ENCODE measurements at regions not wholly inside any gene's neighbourhood (a gene's known extent, or its start where the extent isn't known, plus 50 kb on each side); places are given as distances from the start of the nearest gene placed in this dataset.

- TF ChIP-seq CTCF (IDR thresholded peaks at IDR 0.05; ENCODE audit: extremely low read depth in 1 of 2, insufficient read depth in 1 of 2, low read depth in 1 of 2, low read length in 2 of 2) (no peak), POLR2AphosphoS5 (IDR thresholded peaks at IDR 0.05; ENCODE audit: insufficient read depth, low read depth, low read length) (no peak), POLR2A (IDR thresholded peaks at IDR 0.05; ENCODE audit: low read depth, low read length) (no peak), FOS (IDR thresholded peaks at IDR 0.05; ENCODE audit: borderline replicate concordance, insufficient read depth, low read length) (no peak), JUN (IDR thresholded peaks at IDR 0.05; ENCODE audit: borderline replicate concordance, insufficient read depth, insufficient read length, low read depth) (no peak), GATA2 (IDR thresholded peaks at IDR 0.05; ENCODE audit: insufficient read depth, insufficient read length, low read depth, low read length) (no peak), MAX (IDR thresholded peaks at IDR 0.05; ENCODE audit: insufficient read depth, insufficient read length) (no peak), MYC (IDR thresholded peaks at IDR 0.05; ENCODE audit: low read depth, low read length) (no peak), EZH2 (IDR thresholded peaks at IDR 0.05; ENCODE audit: borderline replicate concordance, low read depth, low read length, severe bottlenecking) (no peak)
- no peak for FAIRE-seq
- H3K4me1 ChIP-seq (ENCODE audit: control insufficient read depth, extremely low read depth, insufficient read depth, low read length): peaks cover 55% of the 10 kb centered on the region
- no peaks in the 10 kb centered on the region for H3K36me3 ChIP-seq (ENCODE audit: control insufficient read depth in 2 of 2, extremely low read depth in 1 of 2, insufficient read depth in 2 of 2, low read length in 2 of 2)
- peak overlapping the region; percentile 63 for H3K4me2 ChIP-seq (ENCODE audit: insufficient read depth, low read length)
- H3K27ac ChIP-seq (ENCODE audit: insufficient read depth, low read depth, low read length): peak overlapping the region; percentile 98
- H3K9me1 ChIP-seq (replicated peaks; ENCODE audit: control insufficient read depth, extremely low read depth, insufficient read depth, low read length): no peaks in the 10 kb centered on the region
- no peaks in the 10 kb centered on the region for H3K79me2 ChIP-seq (ENCODE audit: control insufficient read depth, insufficient read depth, low read length)
- H3K9ac ChIP-seq (replicated peaks; ENCODE audit: extremely low read depth, insufficient read depth, low read length): peak overlapping the region; percentile 75
- no peaks in the 10 kb centered on the region for H4K20me1 ChIP-seq (replicated peaks; ENCODE audit: control insufficient read depth, extremely low read depth, insufficient read depth, low read length)
- no peaks in the 10 kb centered on the region for H3K9me3 ChIP-seq (replicated peaks; ENCODE audit: control insufficient read depth, insufficient read depth, low read length)
- H3K27me3 ChIP-seq (ENCODE audit: control insufficient read depth in 2 of 2, insufficient read depth in 2 of 2, low read length in 2 of 2): no peaks in the 10 kb centered on the region
- H3K4me3 ChIP-seq (replicated peaks in 1 of 3; ENCODE audit: insufficient read depth in 1 of 3, low read depth in 1 of 3, low read length in 3 of 3): no peak overlapping the region
- BruUV-seq (replicated peaks): TSS peak; percentile 81
- ChIA-PET POLR2A (no interaction called here), CTCF (interaction anchor here (1.2 to 1.7 kb wide), 6 partner anchors 22 to 280 kb away, joined by 3 to 6 read pairs (median 4); no protein-coding TSS in a partner anchor)
- dilution Hi-C loops (cut with MboI; ENCODE audit: extremely low pct_ligation_motif_present, low sequenced_read_pairs) (no loop called here), intact Hi-C loops (cut with micrococcal nuclease) (loop anchor here (1.0 to 5.0 kb wide), 13 partner anchors 7 to 1550 kb away; partner anchors contain the start of genes BET1 and GNG11)
- no peak for DNase-seq (ENCODE audit: low read depth, low spot score)
- H2AFZ ChIP-seq (ENCODE audit: low read depth, low read length): no peak overlapping the region
These were observed 178.6 kb upstream of the BET1 start for GRCh38 chr7:94182721-94183120.
